ENCODE measurements at regions not wholly inside any gene's neighbourhood (a gene's known extent, or its start where the extent isn't known, plus 50 kb on each side); places are given as distances from the start of the nearest gene placed in this dataset.

- no peak for DNase-seq (ENCODE audit: low read depth)
- H3K4me3 ChIP-seq (ENCODE audit: low read length): no peak overlapping the region
- TF ChIP-seq CTCF (conservative IDR thresholded peaks at IDR 0.05; ENCODE audit: low read depth, low read length): no peak
Observed at GRCh38 chr13:105153611-105154010, 1381.9 kb downstream of the EFNB2 start.

DNA sequence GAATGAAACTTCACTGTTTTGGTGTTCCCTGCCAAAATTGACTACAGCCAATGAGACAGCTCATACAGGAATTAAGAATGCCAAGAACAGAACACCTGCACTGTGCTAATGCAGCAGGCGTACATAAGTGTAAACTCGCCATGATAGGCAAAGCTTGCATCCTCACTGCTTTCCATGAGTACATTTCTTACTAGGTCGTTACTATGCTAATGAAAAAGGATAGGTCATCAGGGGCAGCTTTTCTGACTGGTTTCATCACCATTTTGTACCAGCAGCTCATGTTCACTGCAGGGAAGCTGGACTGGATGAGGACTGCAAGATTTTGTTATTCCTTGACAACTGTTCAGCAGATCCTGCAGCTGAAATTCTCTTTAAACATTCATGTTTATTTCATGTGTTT is 1383.8 kb downstream of the EFNB2 start:
- H3K4me3 ChIP-seq (ENCODE audit: low read length): no peak overlapping the region
- DNase-seq (ENCODE audit: low read depth): no peak
- TF ChIP-seq CTCF (conservative IDR thresholded peaks at IDR 0.05; ENCODE audit: low read depth, low read length): no peak

DNA sequence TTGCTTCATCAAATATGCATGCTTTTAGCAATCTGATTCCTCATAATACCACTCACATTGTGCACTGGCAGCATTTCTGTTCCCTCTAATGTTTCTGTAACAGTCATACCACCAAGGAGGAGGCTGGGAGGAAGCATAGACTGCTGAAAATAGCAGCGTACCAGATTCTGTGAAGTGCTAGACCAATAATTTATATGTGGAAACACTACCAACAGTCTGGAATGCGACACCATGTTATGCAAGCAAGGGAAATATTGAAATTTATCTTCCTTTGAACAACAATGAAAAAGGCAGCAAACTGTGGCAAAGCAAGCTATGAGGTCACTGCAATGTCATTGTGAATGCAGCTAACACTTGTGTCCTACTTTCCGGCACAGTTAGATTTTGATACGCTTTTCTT is 1388.0 kb downstream of the EFNB2 start:
- no peak for TF ChIP-seq CTCF (conservative IDR thresholded peaks at IDR 0.05; ENCODE audit: low read depth, low read length)
- DNase-seq (ENCODE audit: low read depth): no peak
- H3K4me3 ChIP-seq (ENCODE audit: low read length): no peak overlapping the region

DNA sequence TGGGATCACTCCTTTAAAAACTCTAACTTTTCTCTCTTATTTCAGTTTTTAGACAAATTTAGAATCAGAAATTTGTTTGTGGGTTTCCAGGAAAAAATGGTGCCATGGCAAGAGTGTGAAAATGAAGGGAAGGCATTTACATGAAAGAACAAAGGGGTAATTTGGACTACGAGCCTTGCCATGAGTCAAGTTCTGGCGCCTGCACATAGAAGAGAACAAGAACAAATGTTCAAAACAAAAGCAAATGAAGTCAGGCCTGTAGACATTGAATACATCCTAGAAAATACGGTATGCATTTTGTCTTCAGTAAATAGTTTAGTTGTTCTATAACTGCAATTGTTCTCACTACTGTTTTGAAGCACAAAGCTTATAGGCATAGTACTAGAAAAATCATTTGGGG is 1390.5 kb downstream of the EFNB2 start:
- TF ChIP-seq CTCF (conservative IDR thresholded peaks at IDR 0.05; ENCODE audit: low read depth, low read length): no peak
- no peak for DNase-seq (ENCODE audit: low read depth)
- H3K4me3 ChIP-seq (ENCODE audit: low read length): no peak overlapping the region

GRCh38 chr13:105144020-105144419 is 1391.4 kb downstream of the EFNB2 start:
- no peak for TF ChIP-seq CTCF (conservative IDR thresholded peaks at IDR 0.05; ENCODE audit: low read depth, low read length)
- H3K4me3 ChIP-seq (ENCODE audit: low read length): no peak overlapping the region
- DNase-seq (ENCODE audit: low read depth): no peak

GRCh38 chr13:105142556-105142955 is 1392.9 kb downstream of the EFNB2 start:
- no peak overlapping the region for H3K4me3 ChIP-seq (ENCODE audit: low read length)
- TF ChIP-seq CTCF (conservative IDR thresholded peaks at IDR 0.05; ENCODE audit: low read depth, low read length): no peak
- DNase-seq (ENCODE audit: low read depth): no peak

DNA sequence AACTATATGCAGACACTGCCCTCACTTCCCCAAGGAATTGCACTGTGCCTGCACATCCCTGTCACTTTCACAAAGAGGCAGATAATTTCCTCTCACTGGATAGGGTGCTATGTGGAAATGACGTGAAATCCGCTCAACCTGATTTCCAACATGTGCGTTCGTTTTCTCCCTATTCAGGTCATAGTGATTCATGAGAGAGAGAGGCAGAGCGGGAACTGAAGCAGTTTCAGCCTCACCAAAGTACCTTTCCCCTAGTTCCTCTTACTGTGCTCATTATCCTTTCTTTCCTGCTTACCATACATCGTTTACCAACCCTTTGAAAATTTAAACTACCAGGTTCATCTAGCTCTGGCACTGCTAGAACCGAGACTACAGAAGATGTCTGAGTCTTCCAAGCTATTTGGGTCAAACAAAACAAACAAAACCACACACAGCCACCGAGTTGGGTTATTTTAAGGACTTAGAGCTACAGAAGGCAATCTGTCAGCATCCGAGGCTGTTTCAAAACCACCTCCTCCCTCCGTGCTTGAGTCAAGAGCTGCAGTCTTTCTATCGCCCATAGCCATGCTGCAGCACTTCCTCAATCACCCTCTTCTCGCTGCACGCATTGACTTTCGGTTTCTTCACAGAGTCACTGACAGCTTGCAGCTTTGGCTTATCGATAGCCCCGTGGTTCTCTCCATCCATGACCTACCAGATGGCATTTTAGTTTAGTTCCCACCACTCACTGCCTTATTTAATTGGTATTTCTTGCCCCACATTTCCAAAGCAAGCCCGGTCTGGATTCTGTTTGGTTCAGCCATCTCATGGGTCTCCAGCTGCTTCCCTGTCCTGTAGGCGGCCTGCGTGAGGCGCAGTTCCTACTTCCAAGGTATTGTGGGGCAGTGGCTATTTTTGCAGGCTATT is 1395.8 kb downstream of the EFNB2 start:
- no peak for TF ChIP-seq CTCF (conservative IDR thresholded peaks at IDR 0.05; ENCODE audit: low read depth, low read length)
- H3K4me3 ChIP-seq (ENCODE audit: low read length): no peak overlapping the region
- DNase-seq (ENCODE audit: low read depth): no peak

Data from retinal pigment epithelial cell (primary cell).